ENCODE measurements at regions not wholly inside any gene's neighbourhood (a gene's known extent, or its start where the extent isn't known, plus 50 kb on each side); places are given as distances from the start of the nearest gene placed in this dataset.
"Not testable (repeated sequence)": the region's sequence is repeated elsewhere in the genome, so short reads cannot be mapped to it uniquely, and the experiment has no call there.

DNA sequence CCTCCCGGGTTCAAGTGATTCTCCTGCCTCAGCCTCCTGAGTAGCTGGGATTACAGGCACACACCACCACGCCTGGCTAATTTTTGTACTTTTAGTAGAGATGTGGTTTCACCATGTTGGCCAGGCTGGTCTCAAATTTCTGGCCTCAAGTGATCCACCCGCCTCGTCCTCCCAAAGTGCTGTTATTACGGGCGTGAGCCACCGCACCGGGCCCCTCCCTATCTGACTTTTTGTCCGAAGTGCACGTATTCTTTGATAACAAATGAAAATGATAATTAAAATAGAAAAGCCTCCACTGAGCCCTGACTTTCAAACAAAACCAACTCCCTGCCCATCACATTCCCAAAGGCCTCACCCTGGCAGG is 278.6 kb downstream of the TTC6 start:
- not testable (repeated sequence) for FAIRE-seq; DNase-seq (ENCODE audit: extremely low spot score, insufficient read length, low read depth)

DNA sequence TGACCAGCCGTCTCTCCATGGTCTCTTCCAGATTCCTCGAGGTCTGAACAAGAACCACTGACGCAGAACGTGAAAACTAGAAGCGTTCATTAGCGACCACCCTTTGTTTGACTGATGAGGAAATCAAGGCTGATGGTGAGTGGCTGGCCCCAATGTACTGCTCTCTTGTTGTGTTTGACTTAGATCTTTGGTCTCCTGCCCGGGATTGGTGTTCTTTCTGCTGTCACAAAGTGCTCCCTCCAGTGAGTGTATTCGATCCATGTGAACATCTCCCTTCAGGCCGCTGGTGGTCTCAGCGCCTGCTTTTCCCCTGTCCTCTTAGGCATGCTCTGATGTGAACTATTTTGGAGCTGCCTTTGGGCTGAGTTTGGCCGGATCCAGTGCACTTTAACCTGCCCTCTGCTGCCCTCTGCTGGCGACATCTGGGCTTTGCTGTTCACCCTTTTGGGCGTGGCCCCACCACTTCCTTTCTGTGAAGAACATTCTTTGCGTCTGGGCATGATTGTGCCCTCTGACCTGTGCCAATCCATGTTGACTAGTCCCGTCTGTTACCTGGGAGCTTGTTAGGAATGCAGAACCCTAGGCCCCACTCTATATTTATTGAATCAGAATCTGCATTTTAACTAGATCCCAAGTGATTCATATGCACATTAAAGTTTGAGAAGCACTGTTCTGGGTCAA is 279.1 kb downstream of the TTC6 start:
- peak; percentile 32 for DNase-seq (ENCODE audit: extremely low spot score, insufficient read length, low read depth)
- FAIRE-seq: peak; percentile 76

DNA sequence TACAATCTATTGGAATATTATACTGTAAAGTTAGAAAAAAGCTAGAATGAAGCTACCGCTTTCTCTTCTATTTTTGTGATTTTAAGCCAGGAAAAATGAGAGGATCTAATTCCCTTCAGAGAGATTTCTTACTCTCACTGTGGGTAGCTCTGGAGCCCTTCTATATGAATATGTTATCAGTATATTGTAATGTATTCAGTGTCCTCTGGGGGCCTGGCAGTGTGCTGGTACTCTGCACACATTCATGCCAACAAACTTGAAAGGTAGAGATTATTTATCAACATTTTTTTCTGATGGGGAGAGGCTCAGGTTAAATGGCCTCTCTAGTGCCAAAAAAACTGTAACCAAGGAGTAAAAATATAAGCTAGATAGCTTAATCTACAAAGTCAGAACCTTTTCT is 292.8 kb downstream of the TTC6 start:
- DNase-seq (ENCODE audit: extremely low spot score, insufficient read length, low read depth) (no peak), FAIRE-seq (no peak)

DNA sequence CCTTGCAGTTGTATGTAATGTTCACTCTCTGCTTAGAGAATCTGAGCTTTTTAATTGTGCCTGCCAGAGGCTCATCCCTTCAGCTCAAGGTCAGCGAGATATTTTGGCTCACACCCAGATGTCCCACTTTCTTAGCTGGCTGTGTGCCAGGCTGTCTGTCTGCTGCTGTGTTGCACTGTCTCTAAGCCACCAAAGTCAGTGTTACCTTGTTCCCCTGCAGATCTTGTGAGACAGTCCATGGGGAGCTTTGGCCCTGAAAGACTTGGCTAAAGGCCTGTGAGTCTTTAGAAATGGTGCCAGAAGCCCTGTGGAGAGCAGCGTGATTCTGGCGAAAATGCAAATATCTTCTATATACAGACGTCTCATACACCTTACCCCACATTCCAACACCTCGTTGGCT is 293.7 kb downstream of the TTC6 start:
- FAIRE-seq: no peak
- no peak for DNase-seq (ENCODE audit: extremely low spot score, insufficient read length, low read depth)

DNA sequence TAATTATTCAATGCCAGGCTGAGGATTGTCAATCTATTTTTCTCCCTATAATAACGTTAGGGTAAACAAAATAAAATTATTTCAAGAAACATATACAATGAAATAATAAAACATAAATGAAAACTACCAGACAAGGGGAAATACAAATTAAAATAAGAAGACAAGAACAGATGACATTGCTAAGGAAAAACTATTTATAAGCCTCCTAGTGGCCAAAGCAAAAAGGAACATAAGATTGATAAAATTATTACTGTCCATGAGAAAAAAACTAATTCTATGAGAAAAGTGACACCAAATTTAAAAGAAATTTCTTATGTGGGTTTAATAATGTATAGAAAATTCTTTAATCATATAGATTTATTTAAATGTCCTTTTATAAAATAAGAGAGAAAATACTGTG is 294.7 kb downstream of the TTC6 start:
- no peak for FAIRE-seq
- no peak for DNase-seq (ENCODE audit: extremely low spot score, insufficient read length, low read depth)

DNA sequence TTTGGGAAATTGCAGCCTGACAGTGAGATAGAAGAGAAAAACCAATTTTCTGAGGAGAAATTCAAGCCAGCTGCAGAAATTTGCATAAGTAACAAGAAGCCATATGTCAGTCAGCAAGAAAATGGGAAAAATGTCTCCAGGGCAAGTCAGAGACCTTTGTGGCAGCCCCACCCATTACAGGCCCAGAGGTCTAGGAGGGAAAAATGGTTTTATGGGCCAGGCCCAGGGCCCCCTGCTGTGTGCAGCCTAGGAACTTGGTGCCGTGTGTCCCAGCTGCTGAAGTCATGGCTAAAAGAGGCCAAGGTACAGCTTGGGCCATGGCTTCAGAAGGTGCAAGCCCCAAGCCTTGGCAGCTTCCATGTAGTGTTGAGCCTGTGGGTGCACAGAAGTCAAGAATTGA is 296.1 kb downstream of the TTC6 start:
- not testable (repeated sequence) for DNase-seq (ENCODE audit: extremely low spot score, insufficient read length, low read depth); FAIRE-seq

DNA sequence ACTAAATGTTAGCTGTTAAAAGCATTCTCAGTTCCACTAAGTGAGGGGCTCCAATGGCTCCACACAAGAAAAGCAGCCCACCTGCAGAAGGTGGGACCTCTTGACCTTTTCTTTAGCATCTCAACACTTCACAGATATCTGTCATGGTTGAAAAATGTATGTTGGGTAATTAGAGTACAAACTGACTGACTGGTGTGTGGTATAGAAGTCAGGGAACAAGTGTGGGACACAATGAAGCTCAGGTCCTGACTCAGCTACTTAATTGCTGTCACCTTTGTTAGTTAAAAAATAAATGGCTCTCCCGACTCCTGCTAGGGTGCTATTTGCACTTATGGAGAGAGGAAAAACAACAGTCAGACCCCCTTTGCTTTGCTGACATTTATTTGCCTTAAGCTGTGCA is 299.0 kb downstream of the TTC6 start:
- no peak for FAIRE-seq

DNA sequence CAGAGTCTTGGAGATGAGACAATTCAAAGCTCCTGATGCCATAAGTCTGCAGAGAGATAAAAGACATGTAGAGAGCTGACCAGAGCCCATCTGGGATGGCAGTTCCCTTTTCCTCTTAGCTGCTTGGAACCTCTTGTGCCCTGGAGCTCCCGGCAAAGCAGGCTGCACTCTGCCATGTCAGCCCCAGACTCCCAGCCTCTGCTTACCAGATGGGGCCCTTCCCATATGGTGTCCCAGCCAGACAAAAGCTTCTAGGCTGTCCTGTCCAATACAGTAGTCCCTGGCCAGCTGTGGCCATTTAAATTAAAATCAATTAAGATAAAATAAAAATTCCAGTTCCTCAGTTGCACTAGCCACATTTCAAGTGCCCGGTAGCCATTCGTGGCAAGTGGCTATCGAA is 303.9 kb downstream of the TTC6 start:
- DNase-seq (ENCODE audit: extremely low spot score, insufficient read length, low read depth): no peak
- no peak for FAIRE-seq

More for the DNA sequence above, 299.0 kb downstream of the TTC6 start:
- no peak for DNase-seq (ENCODE audit: extremely low spot score, insufficient read length, low read depth)

DNA sequence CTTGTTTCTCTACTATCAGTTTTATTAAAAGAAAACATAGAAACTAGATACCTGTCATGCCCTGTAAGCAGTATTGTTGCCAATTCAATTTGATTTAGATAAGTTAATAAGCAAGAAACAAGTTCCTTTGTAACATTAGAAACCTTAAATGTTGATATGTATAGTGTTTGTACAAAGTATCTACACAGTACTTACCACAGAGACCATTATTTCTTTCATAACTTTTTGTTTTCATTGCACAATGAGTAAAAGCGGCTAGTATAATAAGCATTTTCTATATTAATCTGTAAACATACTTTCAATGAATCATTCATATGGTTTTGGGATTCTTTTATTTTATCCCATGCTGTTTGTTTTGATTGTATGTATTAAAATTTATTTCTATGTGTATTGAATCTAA is 305.1 kb downstream of the TTC6 start:
- FAIRE-seq (no peak), DNase-seq (ENCODE audit: extremely low spot score, insufficient read length, low read depth) (no peak)

DNA sequence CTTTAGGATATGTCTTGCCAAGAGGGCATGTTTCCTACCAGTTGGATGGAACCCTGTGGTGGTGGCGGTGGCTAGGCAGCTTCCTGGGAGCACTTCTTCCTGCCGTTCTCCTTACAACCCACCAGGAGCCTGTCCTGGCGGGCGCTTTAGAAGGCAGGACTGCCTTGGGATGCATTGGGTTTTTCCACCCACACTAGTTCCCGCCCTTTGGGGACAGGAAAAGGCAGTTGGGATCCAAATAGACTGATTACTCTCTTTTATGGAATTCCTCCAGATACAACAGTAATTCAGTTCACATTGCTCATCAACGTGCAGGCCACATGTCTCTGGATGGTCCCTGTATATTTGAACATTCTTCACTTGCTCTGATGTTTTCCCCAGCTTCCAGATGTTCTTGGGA is 305.7 kb upstream of the SSTR1 start:
- DNase-seq (ENCODE audit: extremely low spot score, insufficient read length, low read depth) (no peak), FAIRE-seq (no peak)

DNA sequence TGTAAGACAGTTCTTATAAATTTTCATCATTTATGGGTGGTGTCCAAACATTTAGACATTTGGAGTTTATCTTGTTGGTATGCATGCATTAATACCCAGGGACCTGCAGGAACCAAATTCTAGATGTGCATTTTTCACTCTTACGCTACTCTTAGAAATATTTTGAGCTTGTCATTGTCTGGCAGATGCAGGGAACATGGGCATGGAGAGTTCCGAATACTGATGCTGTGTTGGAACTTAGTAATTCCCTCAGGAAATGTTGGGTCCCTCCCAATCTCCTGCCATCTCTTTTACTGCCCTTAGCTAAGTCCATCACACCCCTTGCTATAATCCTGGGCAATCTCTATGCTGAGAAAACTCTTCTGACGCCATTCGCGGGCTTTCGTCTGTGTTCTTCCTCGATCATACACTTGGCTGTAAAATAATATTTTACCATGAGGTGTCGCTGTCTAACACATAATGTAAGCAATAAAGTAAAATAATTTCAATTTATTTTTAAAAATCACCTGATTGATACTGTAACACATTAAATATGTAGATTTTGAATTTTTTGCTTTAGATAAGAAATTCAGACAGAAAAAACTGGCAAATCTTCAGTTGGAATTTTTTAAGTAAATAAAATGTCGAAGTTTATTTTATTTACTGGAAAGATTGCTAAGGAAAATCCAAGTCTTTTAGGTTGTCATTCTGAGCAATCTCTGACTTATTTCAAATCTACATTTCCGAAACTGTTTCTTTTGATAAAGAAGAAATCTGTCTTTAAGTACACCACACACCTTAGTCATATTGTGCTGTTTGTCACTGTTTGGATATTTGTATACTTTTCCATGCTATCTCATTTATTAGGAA is 304.1 kb upstream of the SSTR1 start:
- no peak for FAIRE-seq

DNA sequence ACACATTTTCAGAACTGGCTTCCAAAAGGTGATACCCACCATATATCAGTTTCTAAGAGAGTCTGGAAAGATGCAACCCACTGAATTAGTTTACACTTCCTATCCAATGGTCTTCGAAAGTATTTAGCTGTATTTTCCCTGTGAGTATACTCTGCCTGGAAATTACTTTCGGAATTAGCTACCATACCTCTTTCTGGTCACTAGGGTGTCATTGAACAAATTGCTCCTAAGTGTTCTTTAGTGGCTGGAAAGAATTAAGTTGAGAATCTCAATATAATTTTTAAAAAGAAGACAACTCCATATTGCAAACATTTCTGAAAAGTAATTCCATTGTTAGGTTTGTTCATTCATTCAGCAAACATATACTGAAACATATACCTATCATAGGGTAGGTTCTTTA is 283.1 kb upstream of the SSTR1 start:
- FAIRE-seq: no peak

More for the DNA sequence above, 304.1 kb upstream of the SSTR1 start:
- no peak for DNase-seq (ENCODE audit: extremely low spot score, insufficient read length, low read depth)

DNA sequence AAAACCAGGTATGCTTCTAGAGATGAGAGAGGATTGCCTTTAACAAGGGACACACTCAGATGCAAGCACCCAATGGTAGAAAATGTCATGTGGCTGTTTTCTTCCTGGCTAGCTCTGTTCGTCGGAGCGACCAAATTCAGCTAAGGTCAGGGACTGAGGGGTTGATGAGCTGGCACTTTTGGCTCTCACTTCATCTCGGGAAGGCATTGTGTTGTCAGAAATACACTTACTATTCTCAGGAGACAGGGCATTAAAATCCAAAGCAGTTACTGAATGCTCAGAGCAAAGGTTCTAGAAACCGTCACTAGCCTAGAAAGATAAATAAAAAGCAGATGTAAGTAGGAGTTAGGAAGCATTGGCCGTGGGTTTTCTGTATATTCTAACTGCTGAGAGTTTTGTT is 275.7 kb upstream of the SSTR1 start:
- FAIRE-seq (no peak), DNase-seq (ENCODE audit: extremely low spot score, insufficient read length, low read depth) (no peak)

More for the DNA sequence above, 283.1 kb upstream of the SSTR1 start:
- DNase-seq (ENCODE audit: extremely low spot score, insufficient read length, low read depth): no peak

DNA sequence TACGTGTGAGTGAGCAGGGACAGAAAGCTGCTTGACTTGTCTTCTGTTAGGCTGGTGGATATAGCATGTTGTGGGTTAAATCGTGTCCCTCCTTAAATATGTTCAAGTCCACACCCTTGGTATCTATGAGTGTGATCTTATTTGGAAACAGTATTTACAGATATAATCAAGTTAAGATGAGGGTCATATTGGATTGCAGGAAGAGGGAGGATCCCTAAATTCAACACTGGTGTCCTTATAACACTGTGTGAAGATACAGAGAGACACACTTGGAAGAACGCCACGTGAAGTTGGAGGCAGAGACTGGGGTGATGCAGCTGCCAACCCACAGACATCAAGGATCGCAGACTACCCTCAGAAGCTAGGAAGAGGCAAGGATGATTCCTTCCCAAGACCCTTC is 275.2 kb upstream of the SSTR1 start:
- FAIRE-seq: no peak
- no peak for DNase-seq (ENCODE audit: extremely low spot score, insufficient read length, low read depth)

DNA sequence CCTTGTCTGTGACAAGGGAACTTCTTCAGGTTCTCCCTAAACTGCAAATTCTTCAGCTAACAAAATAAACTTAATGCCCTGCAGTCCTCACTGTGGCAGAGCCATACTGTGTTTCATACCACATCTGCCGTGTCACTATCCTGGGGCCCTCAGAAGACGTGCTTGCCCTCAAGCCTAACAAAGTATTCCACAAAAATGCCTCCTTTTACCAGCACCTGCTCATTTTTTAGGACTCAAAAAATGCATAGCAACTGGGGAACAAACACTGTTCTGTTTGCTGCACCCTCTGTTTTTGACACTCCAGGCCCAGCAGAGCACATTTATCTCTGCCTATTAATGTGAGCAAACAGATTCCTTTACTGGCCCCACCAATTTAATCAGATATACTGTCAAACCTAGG is 270.7 kb upstream of the SSTR1 start:
- FAIRE-seq: no peak
- no peak for DNase-seq (ENCODE audit: extremely low spot score, insufficient read length, low read depth)

DNA sequence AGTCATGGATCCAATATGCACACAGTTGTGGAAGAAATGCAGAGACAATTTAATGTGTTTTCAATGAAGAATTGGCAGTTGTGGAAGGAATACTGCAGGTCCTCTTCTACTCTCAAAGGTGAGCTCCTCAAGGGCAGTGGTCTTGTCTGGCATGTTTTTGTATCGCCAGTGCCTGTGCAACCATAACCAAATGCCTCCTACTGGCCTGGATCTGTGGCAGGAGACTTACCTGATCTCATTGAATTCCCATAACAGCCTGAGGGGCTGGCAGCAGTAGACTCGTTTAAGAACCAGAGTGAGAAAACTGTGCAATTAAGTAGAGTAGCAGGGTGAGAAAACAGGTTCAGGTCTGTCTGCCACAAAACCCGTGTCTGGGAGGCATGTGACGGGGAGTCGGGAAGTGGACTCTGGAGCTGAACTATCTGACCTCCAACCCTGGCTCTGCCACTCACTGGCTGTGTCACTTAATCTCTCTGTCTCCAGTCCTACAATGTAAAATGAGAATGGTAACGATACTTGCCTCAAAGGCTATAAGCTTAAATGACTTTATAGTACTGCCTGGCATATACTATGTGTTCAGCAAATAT is 268.2 kb upstream of the SSTR1 start:
- no peak for DNase-seq (ENCODE audit: extremely low spot score, insufficient read length, low read depth)
- no peak for FAIRE-seq

DNA sequence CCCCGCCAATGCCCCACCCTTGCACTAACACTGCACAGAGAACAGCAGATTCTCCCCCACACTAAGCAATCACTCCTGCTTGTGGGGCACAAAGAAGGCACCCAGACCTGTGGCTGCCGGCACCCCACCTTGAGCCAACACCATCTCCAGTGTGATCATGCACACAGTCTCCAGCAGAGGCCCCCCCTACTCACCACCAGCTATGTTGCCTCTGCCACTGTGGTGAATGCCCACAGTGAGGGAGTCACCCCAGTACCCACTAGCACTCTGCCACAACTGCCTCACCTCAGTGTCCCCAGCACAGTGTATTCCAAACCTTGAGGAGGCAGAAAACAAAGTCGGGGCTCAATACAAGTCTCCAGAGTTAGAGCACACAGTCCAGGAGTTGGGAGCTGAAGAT is 261.7 kb upstream of the SSTR1 start:
- FAIRE-seq: no peak
- DNase-seq (ENCODE audit: extremely low spot score, insufficient read length, low read depth): no peak

DNA sequence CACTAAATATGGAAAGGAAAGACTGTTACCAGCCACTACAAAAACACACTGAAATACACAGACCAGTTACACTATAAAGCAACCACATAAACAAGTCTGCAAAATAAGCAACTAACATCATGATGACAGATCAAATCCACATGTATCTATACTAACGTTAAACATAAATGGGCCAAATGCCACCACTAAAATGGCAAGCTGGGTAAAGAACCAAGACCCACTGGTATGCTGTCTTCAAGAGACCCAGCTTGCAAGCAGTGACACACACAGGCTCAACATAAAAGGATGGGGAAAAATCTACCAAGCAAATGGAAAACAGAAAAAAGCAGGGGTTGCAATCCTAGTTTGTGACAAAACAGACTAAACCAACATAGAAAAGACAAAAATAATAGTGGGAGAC is 260.9 kb upstream of the SSTR1 start:
- DNase-seq (ENCODE audit: extremely low spot score, insufficient read length, low read depth) (no peak), FAIRE-seq (no peak)

DNA sequence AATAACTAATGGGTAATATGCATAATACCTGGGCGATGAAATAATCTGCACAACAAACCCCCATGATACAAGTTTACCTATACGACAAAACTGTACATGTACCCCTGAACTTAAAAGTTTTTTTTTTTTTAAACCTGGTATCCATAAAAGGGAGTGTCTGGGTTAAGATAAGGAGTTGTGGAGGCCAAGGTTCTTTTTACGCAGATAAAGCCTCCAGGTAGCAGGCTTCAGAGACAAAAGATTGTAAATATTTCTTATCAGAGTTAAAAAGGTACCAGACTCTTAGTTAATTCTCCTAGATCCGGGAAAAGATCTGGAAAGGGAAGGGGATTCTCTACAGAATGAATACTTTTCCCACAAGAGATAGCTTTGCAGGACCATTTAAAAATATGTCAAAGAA is 259.4 kb upstream of the SSTR1 start:
- FAIRE-seq: no peak

DNA sequence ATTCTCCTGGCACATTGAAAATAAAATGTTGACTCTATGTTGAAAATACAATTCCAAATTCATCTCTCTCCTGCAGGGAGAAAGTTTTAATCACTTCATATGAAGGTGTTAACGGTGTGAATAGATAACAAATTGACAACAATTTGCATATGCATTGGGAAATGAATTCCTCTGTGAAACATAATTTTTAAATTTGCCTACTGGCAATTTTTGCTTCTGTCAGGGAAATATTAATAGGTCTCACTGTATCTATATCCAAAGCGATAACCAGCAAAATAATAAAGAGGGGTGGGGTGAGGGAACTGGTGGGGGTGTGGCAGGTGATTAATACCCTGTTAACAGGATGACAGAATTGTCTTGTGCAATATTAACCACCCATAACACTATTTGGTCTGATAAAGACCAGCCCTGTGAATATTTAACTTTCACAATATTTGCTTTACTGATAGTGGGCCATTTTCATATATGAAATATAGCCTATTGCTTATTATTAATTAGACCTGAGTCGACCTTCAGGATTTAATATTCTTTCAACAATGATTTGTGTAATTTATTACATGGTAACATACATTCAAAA is 239.0 kb upstream of the SSTR1 start:
- FAIRE-seq (no peak), DNase-seq (ENCODE audit: extremely low spot score, insufficient read length, low read depth) (no peak)

More for the DNA sequence above, 259.4 kb upstream of the SSTR1 start:
- DNase-seq (ENCODE audit: extremely low spot score, insufficient read length, low read depth): no peak

DNA sequence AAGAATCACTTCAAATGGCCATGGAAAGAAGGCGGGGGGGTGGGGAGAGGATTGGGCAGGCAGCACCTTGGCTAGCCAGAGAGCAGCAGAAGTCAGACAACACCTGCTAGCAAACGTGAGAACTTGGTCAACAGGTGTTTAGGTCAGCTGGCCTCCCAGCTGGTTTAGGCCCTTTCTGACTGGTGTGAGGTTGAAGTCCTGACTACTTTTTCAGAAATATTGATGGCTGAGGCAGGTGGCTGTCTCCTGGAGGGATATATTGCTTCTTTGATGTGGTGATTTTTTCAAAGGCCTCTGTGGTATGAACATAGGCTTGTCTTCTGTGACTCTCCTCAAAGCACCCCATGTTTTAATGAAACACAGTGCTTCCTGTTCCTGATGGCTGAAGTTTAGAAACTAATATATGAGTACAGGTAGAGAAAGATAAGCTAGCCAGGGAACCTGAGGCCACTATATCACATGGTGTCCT is 238.2 kb upstream of the SSTR1 start:
- DNase-seq (ENCODE audit: extremely low spot score, insufficient read length, low read depth) (no peak), FAIRE-seq (no peak)

Measured in GM18507 (cell line).